SK-N-SH treated with all-trans-retinoic acid at 6 μM for 48 hours (cell line): ENCODE measurements at regions not wholly inside any gene's neighbourhood (a gene's known extent, or its start where the extent isn't known, plus 50 kb on each side); places are given as distances from the start of the nearest gene placed in this dataset.

Source experiments
- ATAC-seq: fragments of 200-7000 bp; cut with Tn5 transposase; 3 replicates; pipeline ENCODE4 v1.9.1; 2020; ENCODE audit warnings: mild to moderate bottlenecking, moderate library complexity
- ARNTL ChIP-seq: fragments of 450-650 bp; formaldehyde crosslinking; IDR thresholded peaks from 2 replicates; pipeline ENCODE4 v1.5.0; 2020; ENCODE audit warnings: low read depth, mild to moderate bottlenecking, moderate library complexity, borderline replicate concordance
- BACH2 ChIP-seq: fragments of 250-450 bp; sonication (Bioruptor Pico); IDR thresholded peaks from 2 replicates; pipeline ENCODE4 v1.9.0; 2021; ENCODE audit warnings: mild to moderate bottlenecking, borderline replicate concordance
- ESRRG ChIP-seq: fragments of 250-450 bp; sonication (Bioruptor Pico); IDR thresholded peaks from 2 replicates; pipeline ENCODE4 v1.6.1; 2021; ENCODE audit warnings: mild to moderate bottlenecking
- GLIS3 ChIP-seq: fragments of 250-450 bp; sonication (Bioruptor Pico); IDR thresholded peaks from 2 replicates; pipeline ENCODE4 v1.5.0; 2020; ENCODE audit warnings: mild to moderate bottlenecking, moderate library complexity
- ISL1 ChIP-seq: fragments of 250-450 bp; sonication (Bioruptor Pico); IDR thresholded peaks from 2 replicates; pipeline ENCODE4 v2.1.2; 2022; ENCODE audit warnings: mild to moderate bottlenecking, moderate library complexity
- OSR1 ChIP-seq: fragments of 250-450 bp; sonication (Bioruptor Pico); IDR thresholded peaks from 2 replicates; pipeline ENCODE4 v1.8.0; 2022; ENCODE audit warnings: moderate library complexity, mild to moderate bottlenecking, inconsistent platforms
- PPARA ChIP-seq: fragments of 250-450 bp; sonication (Bioruptor Pico); IDR thresholded peaks from 2 replicates; pipeline ENCODE4 v1.5.0; 2020; ENCODE audit warnings: mild to moderate bottlenecking, borderline replicate concordance
- TOX ChIP-seq: fragments of 250-450 bp; sonication (Bioruptor Pico); IDR thresholded peaks from 2 replicates; pipeline ENCODE4 v1.8.0; 2021; ENCODE audit warnings: mild to moderate bottlenecking, moderate library complexity, borderline replicate concordance
- TSHZ2 ChIP-seq: fragments of 250-450 bp; sonication (Bioruptor Pico); IDR thresholded peaks from 2 replicates; pipeline ENCODE4 v1.5.0; 2020; ENCODE audit warnings: mild to moderate bottlenecking, moderate library complexity
- ZC3H10 ChIP-seq: fragments of 250-450 bp; sonication (Bioruptor Pico); IDR thresholded peaks from 2 replicates; pipeline ENCODE4 v1.5.1; 2021; ENCODE audit warnings: mild to moderate bottlenecking, moderate library complexity
- ZFP3 ChIP-seq: fragments of 250-450 bp; sonication (Bioruptor Pico); IDR thresholded peaks from 2 replicates; pipeline ENCODE4 v1.5.0; 2020; ENCODE audit warnings: mild to moderate bottlenecking, moderate library complexity
- ZFP30 ChIP-seq: fragments of 450-650 bp; formaldehyde crosslinking; IDR thresholded peaks from 2 replicates; pipeline ENCODE4 v1.5.0; 2022; ENCODE audit warnings: mild to moderate bottlenecking, moderate library complexity
- ZNF565 ChIP-seq: fragments of 450-650 bp; formaldehyde crosslinking; conservative IDR thresholded peaks from 2 replicates; pipeline ENCODE4 v1.5.0; 2020; ENCODE audit warnings: low read depth, mild to moderate bottlenecking, moderate library complexity
- ZNF70 ChIP-seq: fragments of 450-650 bp; formaldehyde crosslinking; IDR thresholded peaks from 2 replicates; pipeline ENCODE4 v1.5.0; 2020; ENCODE audit warnings: mild to moderate bottlenecking, moderate library complexity
- ZNF8 ChIP-seq: fragments of 450-650 bp; formaldehyde crosslinking; IDR thresholded peaks from 2 replicates; pipeline ENCODE4 v1.5.0; 2020; ENCODE audit warnings: mild to moderate bottlenecking, moderate library complexity
- TF ChIP-seq, protein P1 (sequence below): fragments of 250-450 bp; sonication (Bioruptor Pico); IDR thresholded peaks from 2 replicates; pipeline ENCODE4 v1.5.1; 2020; ENCODE audit warnings: low read depth, mild to moderate bottlenecking, moderate library complexity
- TF ChIP-seq, protein P2 (sequence below): fragments of 250-450 bp; sonication (Bioruptor Pico); IDR thresholded peaks from 2 replicates; pipeline ENCODE4 v1.8.0; 2021; ENCODE audit warnings: low read depth, mild to moderate bottlenecking, moderate library complexity, borderline replicate concordance
- TF ChIP-seq, protein P3 (sequence below): fragments of 250-450 bp; sonication (Bioruptor Pico); IDR thresholded peaks from 2 replicates; pipeline ENCODE4 v1.8.0; 2020; ENCODE audit warnings: mild to moderate bottlenecking, moderate library complexity, borderline replicate concordance

GRCh38 chr4:101670370-101670769 lies 120.2 kb upstream of the BANK1 start:
- TF ChIP-seq TOX = no peak
- no peak for TF ChIP-seq ISL1
- no peak for TF ChIP-seq TSHZ2
- no peak for TF ChIP-seq BACH2 (CRISPR knock-in tag)
- TF ChIP-seq ZC3H10 (CRISPR knock-in tag) = no peak
- TF ChIP-seq ESRRG (CRISPR knock-in tag) = no peak
- TF ChIP-seq ZFP30 (CRISPR knock-in tag) = no peak
- no peak for TF ChIP-seq GLIS3
- no peak for TF ChIP-seq ARNTL (CRISPR knock-in tag)
- TF ChIP-seq, protein P1, sequence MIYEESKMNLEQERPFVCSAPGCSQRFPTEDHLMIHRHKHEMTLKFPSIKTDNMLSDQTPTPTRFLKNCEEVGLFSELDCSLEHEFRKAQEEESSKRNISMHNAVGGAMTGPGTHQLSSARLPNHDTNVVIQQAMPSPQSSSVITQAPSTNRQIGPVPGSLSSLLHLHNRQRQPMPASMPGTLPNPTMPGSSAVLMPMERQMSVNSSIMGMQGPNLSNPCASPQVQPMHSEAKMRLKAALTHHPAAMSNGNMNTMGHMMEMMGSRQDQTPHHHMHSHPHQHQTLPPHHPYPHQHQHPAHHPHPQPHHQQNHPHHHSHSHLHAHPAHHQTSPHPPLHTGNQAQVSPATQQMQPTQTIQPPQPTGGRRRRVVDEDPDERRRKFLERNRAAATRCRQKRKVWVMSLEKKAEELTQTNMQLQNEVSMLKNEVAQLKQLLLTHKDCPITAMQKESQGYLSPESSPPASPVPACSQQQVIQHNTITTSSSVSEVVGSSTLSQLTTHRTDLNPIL (CRISPR knock-in tag) = no peak
- TF ChIP-seq, all 23 proteins: peak for 0
- ATAC-seq = no peak

GRCh38 chr4:101669832-101670188 lies 120.7 kb upstream of the BANK1 start:
- TF ChIP-seq ISL1 (no peak), ZNF8 (CRISPR knock-in tag) (no peak), GLIS3 (no peak), OSR1 (no peak), PPARA (CRISPR knock-in tag) (no peak), ARNTL (CRISPR knock-in tag) (no peak), ZFP30 (CRISPR knock-in tag) (no peak), ZNF565 (CRISPR knock-in tag) (no peak), ZFP3 (CRISPR knock-in tag) (no peak)
- TF ChIP-seq, protein P1 (CRISPR knock-in tag) = no peak
- TF ChIP-seq, protein P2, sequence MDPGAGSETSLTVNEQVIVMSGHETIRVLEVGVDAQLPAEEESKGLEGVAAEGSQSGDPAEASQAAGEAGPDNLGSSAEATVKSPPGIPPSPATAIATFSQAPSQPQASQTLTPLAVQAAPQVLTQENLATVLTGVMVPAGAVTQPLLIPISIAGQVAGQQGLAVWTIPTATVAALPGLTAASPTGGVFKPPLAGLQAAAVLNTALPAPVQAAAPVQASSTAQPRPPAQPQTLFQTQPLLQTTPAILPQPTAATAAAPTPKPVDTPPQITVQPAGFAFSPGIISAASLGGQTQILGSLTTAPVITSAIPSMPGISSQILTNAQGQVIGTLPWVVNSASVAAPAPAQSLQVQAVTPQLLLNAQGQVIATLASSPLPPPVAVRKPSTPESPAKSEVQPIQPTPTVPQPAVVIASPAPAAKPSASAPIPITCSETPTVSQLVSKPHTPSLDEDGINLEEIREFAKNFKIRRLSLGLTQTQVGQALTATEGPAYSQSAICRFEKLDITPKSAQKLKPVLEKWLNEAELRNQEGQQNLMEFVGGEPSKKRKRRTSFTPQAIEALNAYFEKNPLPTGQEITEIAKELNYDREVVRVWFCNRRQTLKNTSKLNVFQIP (CRISPR knock-in tag) = no peak
- TF ChIP-seq, all 23 proteins: peak for 0
- no peak for ATAC-seq

DNA sequence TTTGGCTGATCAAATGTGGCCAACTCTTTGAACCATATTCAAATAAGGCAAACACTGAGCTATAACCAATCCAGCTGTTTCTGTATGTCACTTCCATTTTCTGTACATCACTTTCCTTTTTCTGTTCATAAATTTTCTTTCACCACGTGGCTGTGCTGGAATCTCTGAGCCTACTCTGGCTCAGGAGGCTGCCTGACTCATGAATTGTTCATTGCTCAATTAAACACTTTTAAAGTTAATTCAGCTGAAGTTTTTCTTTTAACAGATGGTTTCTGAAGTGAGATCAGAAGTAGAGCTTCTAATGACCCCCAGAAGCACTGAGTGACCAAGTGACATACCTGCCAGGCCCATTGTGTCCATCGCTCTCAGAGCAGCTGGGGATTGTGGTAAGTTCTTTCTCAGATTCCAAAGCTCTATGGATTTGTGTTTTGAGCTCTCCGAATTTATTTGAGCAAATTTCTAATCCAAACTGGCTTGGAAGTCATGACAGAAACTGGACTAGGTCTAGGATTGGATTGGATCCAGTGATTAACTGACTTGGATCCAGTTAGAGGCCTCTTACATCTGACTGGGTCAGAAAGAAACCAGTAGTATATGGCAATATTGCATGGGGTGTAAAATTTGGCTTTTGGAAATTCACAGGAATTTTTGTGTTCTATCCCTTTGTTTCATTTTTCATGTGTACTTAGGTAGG lies 121.2 kb upstream of the BANK1 start:
- ATAC-seq = no peak
- TF ChIP-seq OSR1 = no peak
- no peak for TF ChIP-seq TOX
- TF ChIP-seq ZNF8 (CRISPR knock-in tag) = no peak
- TF ChIP-seq PPARA (CRISPR knock-in tag) = no peak
- TF ChIP-seq ZNF70 (CRISPR knock-in tag) = no peak
- TF ChIP-seq, protein P2 (CRISPR knock-in tag) = no peak
- TF ChIP-seq, all 23 proteins: peak for 0

DNA sequence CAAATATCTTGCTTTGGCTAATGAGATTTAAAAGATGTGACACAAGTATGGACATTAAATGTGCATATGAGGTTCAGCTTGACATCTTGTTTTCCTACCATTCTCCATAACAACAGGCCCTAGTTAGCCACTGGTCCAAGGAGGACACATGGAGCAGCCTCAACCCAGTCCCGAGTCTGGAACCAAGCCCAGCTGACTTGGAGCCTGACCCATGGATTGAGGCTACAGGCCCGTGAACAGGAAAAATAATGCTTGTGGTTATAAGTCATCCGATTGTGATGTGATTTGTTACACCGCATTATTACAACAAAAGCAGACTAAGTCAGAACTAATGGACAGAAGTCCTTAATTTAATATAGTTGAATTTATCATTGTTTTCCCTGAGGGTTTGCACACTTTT lies 123.2 kb upstream of the BANK1 start:
- no peak for ATAC-seq
- no peak for TF ChIP-seq GLIS3
- no peak for TF ChIP-seq TSHZ2
- TF ChIP-seq, protein P3, sequence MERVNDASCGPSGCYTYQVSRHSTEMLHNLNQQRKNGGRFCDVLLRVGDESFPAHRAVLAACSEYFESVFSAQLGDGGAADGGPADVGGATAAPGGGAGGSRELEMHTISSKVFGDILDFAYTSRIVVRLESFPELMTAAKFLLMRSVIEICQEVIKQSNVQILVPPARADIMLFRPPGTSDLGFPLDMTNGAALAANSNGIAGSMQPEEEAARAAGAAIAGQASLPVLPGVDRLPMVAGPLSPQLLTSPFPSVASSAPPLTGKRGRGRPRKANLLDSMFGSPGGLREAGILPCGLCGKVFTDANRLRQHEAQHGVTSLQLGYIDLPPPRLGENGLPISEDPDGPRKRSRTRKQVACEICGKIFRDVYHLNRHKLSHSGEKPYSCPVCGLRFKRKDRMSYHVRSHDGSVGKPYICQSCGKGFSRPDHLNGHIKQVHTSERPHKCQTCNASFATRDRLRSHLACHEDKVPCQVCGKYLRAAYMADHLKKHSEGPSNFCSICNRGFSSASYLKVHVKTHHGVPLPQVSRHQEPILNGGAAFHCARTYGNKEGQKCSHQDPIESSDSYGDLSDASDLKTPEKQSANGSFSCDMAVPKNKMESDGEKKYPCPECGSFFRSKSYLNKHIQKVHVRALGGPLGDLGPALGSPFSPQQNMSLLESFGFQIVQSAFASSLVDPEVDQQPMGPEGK = no peak
- TF ChIP-seq ZFP30 (CRISPR knock-in tag) = no peak
- no peak for TF ChIP-seq BACH2 (CRISPR knock-in tag)
- no peak for TF ChIP-seq TOX
- TF ChIP-seq ZFP3 (CRISPR knock-in tag) = no peak
